ENCODE measurements at regions not wholly inside any gene's neighbourhood (a gene's known extent, or its start where the extent isn't known, plus 50 kb on each side); places are given as distances from the start of the nearest gene placed in this dataset.
A peak's percentile ranks its signal among the peaks of the same experiment; 100 is the strongest.
"Not testable (repeated sequence)": the region's sequence is repeated elsewhere in the genome, so short reads cannot be mapped to it uniquely, and the experiment has no call there.

GRCh38 chr2:90239769-90240168, 1548.3 kb downstream of the RPIA start:
- H3K9me3 ChIP-seq (replicated peaks in 1 of 2; ENCODE audit: control insufficient read depth in 1 of 2, insufficient read depth in 1 of 2, low read length in 2 of 2); H3K4me3 ChIP-seq (replicated peaks in 1 of 3; ENCODE audit: low read depth in 2 of 3, low read length in 3 of 3); intact Hi-C loops (cut with micrococcal nuclease); H3K4me3 Mint-ChIP-seq; H3K79me2 ChIP-seq (ENCODE audit: insufficient read depth, low read length); H3K27me3 Mint-ChIP-seq (ENCODE audit: low read depth in 3 of 3); H3K4me1 ChIP-seq (ENCODE audit: control insufficient read depth in 1 of 2, insufficient read depth in 2 of 2, low read length in 2 of 2); H4K20me1 ChIP-seq (ENCODE audit: insufficient read depth, low read length); H3K36me3 ChIP-seq (replicated peaks in 1 of 2; ENCODE audit: control insufficient read depth in 1 of 2, insufficient read depth in 2 of 2, low read length in 2 of 2); H3K4me1 Mint-ChIP-seq; H3K36me3 Mint-ChIP-seq; H3K4me2 ChIP-seq (replicated peaks; ENCODE audit: extremely low read depth, low read length, poor library complexity, severe bottlenecking); DNase-seq; H3K27ac Mint-ChIP-seq; H3K27ac ChIP-seq (ENCODE audit: low read depth in 1 of 2, low read length in 2 of 2); H3K9me3 Mint-ChIP-seq; H2AFZ ChIP-seq (ENCODE audit: insufficient read depth, low read depth, low read length, poor library complexity, severe bottlenecking); H3K27me3 ChIP-seq (ENCODE audit: control insufficient read depth in 2 of 2, insufficient read depth in 2 of 2, low read length in 2 of 2); H3K9ac ChIP-seq (ENCODE audit: insufficient read depth, low read length, poor library complexity, severe bottlenecking): not testable (repeated sequence)
- no CpG with 5 or more reads among the region's 6 CpGs for WGBS (ENCODE audit: insufficient coverage)

DNA sequence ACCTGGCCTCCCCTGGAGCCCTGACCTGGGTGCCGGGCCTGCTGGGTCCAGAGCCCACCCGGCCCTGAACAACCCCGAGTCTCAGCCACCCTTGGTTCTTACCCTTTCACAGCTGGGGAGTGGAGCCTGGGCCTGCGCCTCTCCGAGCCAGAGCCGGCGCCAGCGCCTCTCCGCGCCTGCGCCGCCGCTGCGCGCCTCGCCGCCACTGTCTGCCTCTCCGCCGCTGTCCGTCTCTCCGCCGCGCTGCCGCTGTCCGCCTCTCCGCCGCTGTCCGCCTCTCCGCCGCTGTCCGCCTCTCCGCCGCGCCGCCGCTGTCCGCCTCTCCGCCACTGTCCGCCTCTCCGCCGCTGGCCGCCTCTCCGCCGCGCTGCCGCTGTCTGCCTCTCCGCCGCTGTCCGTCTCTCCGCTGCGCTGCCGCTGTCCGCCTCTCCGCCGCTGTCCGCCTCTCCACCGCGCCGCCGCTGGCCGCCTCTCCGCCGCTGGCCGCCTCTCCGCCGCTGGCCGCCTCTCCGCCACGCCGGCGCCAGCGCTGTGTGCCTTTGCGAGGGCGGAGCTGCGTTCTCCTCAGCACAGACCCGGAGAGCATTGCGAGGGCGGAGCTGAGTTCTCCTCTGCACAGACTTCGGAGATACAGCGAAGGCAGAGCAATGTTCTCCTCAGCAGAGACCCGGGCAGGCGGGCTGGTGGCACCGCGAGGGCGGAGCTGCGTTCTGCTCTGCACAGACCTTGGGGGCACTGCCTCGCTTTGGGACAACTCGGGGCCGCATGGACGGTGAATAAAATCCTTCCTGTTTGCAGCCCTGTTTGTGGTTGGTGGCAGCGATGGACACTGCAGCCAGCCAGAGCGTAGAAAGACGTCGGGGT, 1553.7 kb downstream of the RPIA start:
- H3K27ac ChIP-seq (ENCODE audit: low read depth in 1 of 2, low read length in 2 of 2); H3K9me3 Mint-ChIP-seq; H3K36me3 Mint-ChIP-seq; H3K4me3 ChIP-seq (replicated peaks in 1 of 3; ENCODE audit: low read depth in 2 of 3, low read length in 3 of 3); H3K4me1 ChIP-seq (ENCODE audit: control insufficient read depth in 1 of 2, insufficient read depth in 2 of 2, low read length in 2 of 2); H3K27me3 Mint-ChIP-seq (ENCODE audit: low read depth in 3 of 3); intact Hi-C loops (cut with micrococcal nuclease); H2AFZ ChIP-seq (ENCODE audit: insufficient read depth, low read depth, low read length, poor library complexity, severe bottlenecking); H4K20me1 ChIP-seq (ENCODE audit: insufficient read depth, low read length); H3K9me3 ChIP-seq (replicated peaks in 1 of 2; ENCODE audit: control insufficient read depth in 1 of 2, insufficient read depth in 1 of 2, low read length in 2 of 2); H3K4me1 Mint-ChIP-seq; H3K9ac ChIP-seq (ENCODE audit: insufficient read depth, low read length, poor library complexity, severe bottlenecking); H3K27me3 ChIP-seq (ENCODE audit: control insufficient read depth in 2 of 2, insufficient read depth in 2 of 2, low read length in 2 of 2); H3K4me3 Mint-ChIP-seq; H3K27ac Mint-ChIP-seq; H3K4me2 ChIP-seq (replicated peaks; ENCODE audit: extremely low read depth, low read length, poor library complexity, severe bottlenecking); H3K36me3 ChIP-seq (replicated peaks in 1 of 2; ENCODE audit: control insufficient read depth in 1 of 2, insufficient read depth in 2 of 2, low read length in 2 of 2); H3K79me2 ChIP-seq (ENCODE audit: insufficient read depth, low read length); DNase-seq: not testable (repeated sequence)
- 96% methylated on average over 29 of the region's 94 CpGs for WGBS (ENCODE audit: insufficient coverage)

DNA sequence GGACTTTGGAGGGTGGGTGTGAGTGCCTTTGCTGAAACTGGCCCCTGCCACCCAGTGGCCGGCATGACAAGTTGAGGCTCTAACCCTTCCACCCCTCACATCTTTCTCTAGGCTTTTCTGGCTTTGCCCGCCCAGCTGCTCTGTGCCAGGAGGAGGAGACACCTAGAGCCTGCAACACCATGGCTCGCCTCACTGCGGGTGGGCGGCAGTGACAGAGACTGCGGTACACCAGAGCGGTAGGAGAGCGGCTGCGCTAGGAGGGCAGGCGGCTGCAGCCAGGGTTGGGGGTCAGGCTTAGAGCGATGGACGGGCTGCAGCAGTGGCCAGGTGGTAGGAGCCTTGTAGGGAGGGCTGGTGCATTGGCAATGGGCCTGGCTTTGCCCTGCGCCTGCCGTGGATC, 1556.9 kb downstream of the RPIA start:
- H3K36me3 ChIP-seq (replicated peaks in 1 of 2; ENCODE audit: control insufficient read depth in 1 of 2, insufficient read depth in 2 of 2, low read length in 2 of 2); H3K4me3 Mint-ChIP-seq; H3K4me1 Mint-ChIP-seq; intact Hi-C loops (cut with micrococcal nuclease); H3K36me3 Mint-ChIP-seq; H3K9me3 ChIP-seq (replicated peaks in 1 of 2; ENCODE audit: control insufficient read depth in 1 of 2, insufficient read depth in 1 of 2, low read length in 2 of 2); H3K9ac ChIP-seq (ENCODE audit: insufficient read depth, low read length, poor library complexity, severe bottlenecking); H2AFZ ChIP-seq (ENCODE audit: insufficient read depth, low read depth, low read length, poor library complexity, severe bottlenecking); H3K4me2 ChIP-seq (replicated peaks; ENCODE audit: extremely low read depth, low read length, poor library complexity, severe bottlenecking); H3K9me3 Mint-ChIP-seq; DNase-seq; H3K27me3 Mint-ChIP-seq (ENCODE audit: low read depth in 3 of 3); H3K27ac ChIP-seq (ENCODE audit: low read depth in 1 of 2, low read length in 2 of 2); H3K4me3 ChIP-seq (replicated peaks in 1 of 3; ENCODE audit: low read depth in 2 of 3, low read length in 3 of 3); H4K20me1 ChIP-seq (ENCODE audit: insufficient read depth, low read length); H3K4me1 ChIP-seq (ENCODE audit: control insufficient read depth in 1 of 2, insufficient read depth in 2 of 2, low read length in 2 of 2); H3K27me3 ChIP-seq (ENCODE audit: control insufficient read depth in 2 of 2, insufficient read depth in 2 of 2, low read length in 2 of 2); H3K79me2 ChIP-seq (ENCODE audit: insufficient read depth, low read length): not testable (repeated sequence)
- WGBS (ENCODE audit: insufficient coverage) = no CpG with 5 or more reads among the region's 14 CpGs
- H3K27ac Mint-ChIP-seq = peak overlapping the region in 1 of 7 donors; percentile 53

GRCh38 chr2:90250350-90250749, 1558.9 kb downstream of the RPIA start:
- H3K79me2 ChIP-seq (ENCODE audit: insufficient read depth, low read length); H3K4me1 Mint-ChIP-seq; H3K4me3 ChIP-seq (replicated peaks in 1 of 3; ENCODE audit: low read depth in 2 of 3, low read length in 3 of 3); H3K27me3 ChIP-seq (ENCODE audit: control insufficient read depth in 2 of 2, insufficient read depth in 2 of 2, low read length in 2 of 2); H3K9me3 Mint-ChIP-seq; H2AFZ ChIP-seq (ENCODE audit: insufficient read depth, low read depth, low read length, poor library complexity, severe bottlenecking); H3K36me3 Mint-ChIP-seq; H3K27ac Mint-ChIP-seq; H3K9me3 ChIP-seq (replicated peaks in 1 of 2; ENCODE audit: control insufficient read depth in 1 of 2, insufficient read depth in 1 of 2, low read length in 2 of 2); H3K27me3 Mint-ChIP-seq (ENCODE audit: low read depth in 3 of 3); intact Hi-C loops (cut with micrococcal nuclease); H4K20me1 ChIP-seq (ENCODE audit: insufficient read depth, low read length); H3K27ac ChIP-seq (ENCODE audit: low read depth in 1 of 2, low read length in 2 of 2); H3K4me3 Mint-ChIP-seq; DNase-seq; H3K4me1 ChIP-seq (ENCODE audit: control insufficient read depth in 1 of 2, insufficient read depth in 2 of 2, low read length in 2 of 2); H3K9ac ChIP-seq (ENCODE audit: insufficient read depth, low read length, poor library complexity, severe bottlenecking); H3K36me3 ChIP-seq (replicated peaks in 1 of 2; ENCODE audit: control insufficient read depth in 1 of 2, insufficient read depth in 2 of 2, low read length in 2 of 2); H3K4me2 ChIP-seq (replicated peaks; ENCODE audit: extremely low read depth, low read length, poor library complexity, severe bottlenecking): not testable (repeated sequence)
- 78% methylated on average over 8 of the region's 8 CpGs for WGBS (ENCODE audit: insufficient coverage)

Data from CD14-positive monocyte (primary cell).